ENCODE measurements at regions not wholly inside any gene's neighbourhood (a gene's known extent, or its start where the extent isn't known, plus 50 kb on each side); places are given as distances from the start of the nearest gene placed in this dataset.

DNA sequence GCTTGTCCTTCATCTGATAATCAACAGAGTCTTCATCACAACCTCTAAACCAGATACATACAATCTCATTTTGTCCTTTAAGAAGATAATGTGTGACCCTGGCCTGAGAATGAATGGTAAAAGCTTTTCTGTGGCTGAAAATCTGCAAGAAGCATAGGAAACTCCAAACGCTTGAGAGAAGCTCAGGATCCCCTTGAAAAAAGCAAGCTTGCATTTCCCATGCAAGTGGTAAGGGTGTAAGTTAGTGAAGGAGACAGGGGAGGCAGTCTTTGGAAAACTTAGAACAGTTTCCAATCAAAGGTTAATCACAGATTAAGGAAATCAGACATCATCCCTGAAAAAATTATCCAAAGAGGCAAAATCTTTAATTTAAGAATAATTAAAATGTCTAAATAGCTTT is 413.6 kb upstream of the SALL3 start:
- no peak for TF ChIP-seq CTCF (IDR thresholded peaks at IDR 0.05; ENCODE audit: low read depth, low read length, poor library complexity, severe bottlenecking)
- TF ChIP-seq EZH2phosphoT487 (IDR thresholded peaks at IDR 0.05; ENCODE audit: borderline replicate concordance, low read length) = no peak
- no peaks in the 10 kb centered on the region for H3K36me3 ChIP-seq (ENCODE audit: control insufficient read depth, low read length)
- H3K9me3 ChIP-seq (ENCODE audit: control insufficient read depth, insufficient read depth, low read length) = peaks cover 7% of the 10 kb centered on the region; the same call in 1 of the 2 replicates
- no peak overlapping the region for H3K4me2 ChIP-seq (ENCODE audit: low read length)
- no peak overlapping the region for H3K27ac ChIP-seq (ENCODE audit: low read depth, low read length)
- H3K27me3 ChIP-seq (ENCODE audit: control insufficient read depth, low read length) = no peaks in the 10 kb centered on the region
- H4K20me1 ChIP-seq (ENCODE audit: control insufficient read depth, insufficient read depth, low read depth, low read length) = no peaks in the 10 kb centered on the region
- H3K4me1 ChIP-seq (ENCODE audit: control insufficient read depth, low read length) = no peaks in the 10 kb centered on the region
- H3K79me2 ChIP-seq (ENCODE audit: control insufficient read depth, low read length) = no peaks in the 10 kb centered on the region
- H3K4me3 ChIP-seq (ENCODE audit: low read length) = no peak overlapping the region
- no peaks in the 10 kb centered on the region for H3K9me2 ChIP-seq (replicated peaks; ENCODE audit: control insufficient read depth, low read length)
- no peaks in the 10 kb centered on the region for H3F3A ChIP-seq (ENCODE audit: control insufficient read depth, insufficient read depth)

- Histone ChIP-seq H3K27ac (ENCODE audit: low read depth, low read length) (no peak overlapping the region), H3K36me3 (ENCODE audit: control insufficient read depth, low read length) (no peaks in the 10 kb centered on the region), H3F3A (ENCODE audit: control insufficient read depth, insufficient read depth) (no peaks in the 10 kb centered on the region), H4K20me1 (ENCODE audit: control insufficient read depth, insufficient read depth, low read depth, low read length) (no peaks in the 10 kb centered on the region), H3K27me3 (ENCODE audit: control insufficient read depth, low read length) (no peaks in the 10 kb centered on the region), H3K4me3 (ENCODE audit: low read length) (no peak overlapping the region), H3K4me2 (ENCODE audit: low read length) (no peak overlapping the region), H3K4me1 (ENCODE audit: control insufficient read depth, low read length) (no peaks in the 10 kb centered on the region), H3K9me2 (replicated peaks; ENCODE audit: control insufficient read depth, low read length) (no peaks in the 10 kb centered on the region), H3K79me2 (ENCODE audit: control insufficient read depth, low read length) (no peaks in the 10 kb centered on the region), H3K9me3 (ENCODE audit: control insufficient read depth, insufficient read depth, low read length) (peaks cover 7% of the 10 kb centered on the region; the same call in 1 of the 2 replicates)
- no peak for TF ChIP-seq EZH2phosphoT487 (IDR thresholded peaks at IDR 0.05; ENCODE audit: borderline replicate concordance, low read length)
- no peak for TF ChIP-seq CTCF (IDR thresholded peaks at IDR 0.05; ENCODE audit: low read depth, low read length, poor library complexity, severe bottlenecking)
Observed at GRCh38 chr18:78566720-78567119, 412.9 kb upstream of the SALL3 start.

- Histone ChIP-seq H3K27ac (ENCODE audit: low read depth, low read length) (no peak overlapping the region), H3K4me2 (ENCODE audit: low read length) (no peak overlapping the region), H3K9me3 (ENCODE audit: control insufficient read depth, insufficient read depth, low read length) (no peaks in the 10 kb centered on the region; the same call in 1 of the 2 replicates), H3K36me3 (ENCODE audit: control insufficient read depth, low read length) (no peaks in the 10 kb centered on the region), H3K4me1 (ENCODE audit: control insufficient read depth, low read length) (no peaks in the 10 kb centered on the region), H3K27me3 (ENCODE audit: control insufficient read depth, low read length) (no peaks in the 10 kb centered on the region), H3K9me2 (replicated peaks; ENCODE audit: control insufficient read depth, low read length) (no peaks in the 10 kb centered on the region), H3F3A (ENCODE audit: control insufficient read depth, insufficient read depth) (no peaks in the 10 kb centered on the region), H3K4me3 (ENCODE audit: low read length) (no peak overlapping the region), H3K79me2 (ENCODE audit: control insufficient read depth, low read length) (no peaks in the 10 kb centered on the region), H4K20me1 (ENCODE audit: control insufficient read depth, insufficient read depth, low read depth, low read length) (no peaks in the 10 kb centered on the region)
- no peak for TF ChIP-seq EZH2phosphoT487 (IDR thresholded peaks at IDR 0.05; ENCODE audit: borderline replicate concordance, low read length)
- no peak for TF ChIP-seq CTCF (IDR thresholded peaks at IDR 0.05; ENCODE audit: low read depth, low read length, poor library complexity, severe bottlenecking)
Observed at GRCh38 chr18:78571063-78571785, 408.4 kb upstream of the SALL3 start.
